Lower lobe of right lung (tissue), 2 donors: ENCODE measurements at regions not wholly inside any gene's neighbourhood (a gene's known extent, or its start where the extent isn't known, plus 50 kb on each side); places are given as distances from the start of the nearest gene placed in this dataset.

Experiments
- ATAC-seq, 2 donors: fragments of 200-7000 bp; cut with Tn5 transposase; one replicate each; pipeline ENCODE4 v1.9.1; 2020 to 2022; ENCODE audit warnings: mild to moderate bottlenecking in 2 of 2, moderate library complexity in 2 of 2
- DNase-seq: peaks from one replicate; pipeline ENCODE4 v3.0.0-alpha.2; 2020
- H3K27ac ChIP-seq: fragments of 200-600 bp; one replicate; pipeline ENCODE4 v1.8.0; 2022
- H3K27me3 ChIP-seq: fragments of 200-600 bp; one replicate; pipeline ENCODE4 v1.8.0; 2022; ENCODE audit warnings: low read depth
- H3K36me3 ChIP-seq: fragments of 200-600 bp; one replicate; pipeline ENCODE4 v1.8.0; 2022; ENCODE audit warnings: mild to moderate bottlenecking
- H3K4me1 ChIP-seq: fragments of 200-600 bp; one replicate; pipeline ENCODE4 v1.8.0; 2022
- H3K4me3 ChIP-seq: fragments of 200-600 bp; one replicate; pipeline ENCODE4 v1.8.0; 2022; ENCODE audit warnings: mild to moderate bottlenecking
- H3K9me3 ChIP-seq: fragments of 200-600 bp; one replicate; pipeline ENCODE4 v1.8.0; 2022
- CTCF ChIP-seq: fragments of 200-600 bp; IDR thresholded peaks from one replicate; pipeline ENCODE4 v1.8.0; 2022; ENCODE audit warnings: antibody characterized with exemption, mild to moderate bottlenecking
- intact Hi-C: fragments of 100-400 bp; cut with DNase I; formaldehyde crosslinking; loops from one replicate; pipeline ENCODE4 v1.11.0; 2022
- donor health status: DM: no; HTN: yes; CAD: no; lungs with severe emphysema.

- TF ChIP-seq CTCF: no peak
Observed at GRCh38 chr4:20318001-20318908, 66.5 kb downstream of the SLIT2 start.

GRCh38 chr4:20318909-20319277, 67.2 kb downstream of the SLIT2 start:
- Histone ChIP-seq H3K4me1 (no peaks in the 10 kb centered on the region), H3K4me3 (no peak overlapping the region), H3K36me3 (no peaks in the 10 kb centered on the region), H3K27me3 (no peaks in the 10 kb centered on the region), H3K27ac (no peak overlapping the region), H3K9me3 (no peaks in the 10 kb centered on the region)
- DNase-seq: no peak
- no peak for TF ChIP-seq CTCF
- no peak for ATAC-seq
- intact Hi-C loops: no loop called here

More at GRCh38 chr4:20318001-20318908, 66.5 kb downstream of the SLIT2 start:
- Histone ChIP-seq H3K4me1 (no peaks in the 10 kb centered on the region), H3K9me3 (no peaks in the 10 kb centered on the region), H3K27ac (no peak overlapping the region), H3K4me3 (no peak overlapping the region), H3K36me3 (no peaks in the 10 kb centered on the region), H3K27me3 (no peaks in the 10 kb centered on the region)
- ATAC-seq (no peak), DNase-seq (no peak)
- intact Hi-C loops: no loop called here

DNA sequence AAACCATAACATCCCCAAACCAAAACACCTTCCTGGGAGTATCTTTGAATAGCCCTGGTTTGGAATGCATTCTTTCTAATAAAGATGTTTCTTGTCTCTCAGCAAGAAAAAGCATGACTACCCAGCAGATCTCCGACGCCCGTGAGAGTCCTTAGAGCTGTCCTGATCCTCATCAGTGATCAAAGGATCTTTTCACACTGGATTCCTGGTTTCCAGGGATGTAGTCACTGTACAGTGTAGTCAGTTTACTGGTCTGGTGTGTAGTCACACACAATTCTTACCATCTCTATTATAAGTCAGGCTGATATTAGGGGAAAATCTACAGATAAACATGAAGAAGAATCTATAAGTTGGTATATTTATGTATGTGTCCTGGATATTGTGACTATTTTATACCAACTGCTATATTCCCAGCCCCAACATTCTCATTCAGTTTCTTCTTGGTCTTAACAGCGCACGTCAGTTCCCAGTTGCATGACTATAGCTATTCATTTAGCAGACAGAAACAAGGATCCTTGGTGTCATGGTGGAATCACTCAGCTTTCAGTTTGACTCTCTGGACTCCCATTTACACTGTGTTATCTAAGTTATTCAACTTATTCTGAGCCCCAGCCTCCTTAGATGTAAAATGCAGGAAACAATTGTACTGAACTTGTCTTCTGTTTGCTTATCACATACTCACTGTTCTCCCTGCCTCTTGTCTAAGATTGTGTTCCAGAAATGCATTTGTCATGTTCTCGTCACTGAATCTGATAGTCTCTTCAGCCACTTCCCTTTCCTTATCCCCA, 68.3 kb downstream of the SLIT2 start:
- no peak for DNase-seq
- no peaks in the 10 kb centered on the region for H3K27me3 ChIP-seq
- no peak overlapping the region for H3K4me3 ChIP-seq
- intact Hi-C loops: no loop called here
- H3K4me1 ChIP-seq: no peaks in the 10 kb centered on the region
- H3K27ac ChIP-seq: no peak overlapping the region
- H3K36me3 ChIP-seq: no peaks in the 10 kb centered on the region
- no peaks in the 10 kb centered on the region for H3K9me3 ChIP-seq
- no peak for ATAC-seq
- TF ChIP-seq CTCF: no peak

- no peak for DNase-seq
- Histone ChIP-seq H3K27me3 (no peaks in the 10 kb centered on the region), H3K36me3 (no peaks in the 10 kb centered on the region), H3K4me3 (no peak overlapping the region), H3K27ac (no peak overlapping the region), H3K4me1 (no peaks in the 10 kb centered on the region), H3K9me3 (no peaks in the 10 kb centered on the region)
- ATAC-seq: no peak
- intact Hi-C loops: no loop called here
- no peak for TF ChIP-seq CTCF
Observed at GRCh38 chr4:20323991-20324390, 72.3 kb downstream of the SLIT2 start.

DNA sequence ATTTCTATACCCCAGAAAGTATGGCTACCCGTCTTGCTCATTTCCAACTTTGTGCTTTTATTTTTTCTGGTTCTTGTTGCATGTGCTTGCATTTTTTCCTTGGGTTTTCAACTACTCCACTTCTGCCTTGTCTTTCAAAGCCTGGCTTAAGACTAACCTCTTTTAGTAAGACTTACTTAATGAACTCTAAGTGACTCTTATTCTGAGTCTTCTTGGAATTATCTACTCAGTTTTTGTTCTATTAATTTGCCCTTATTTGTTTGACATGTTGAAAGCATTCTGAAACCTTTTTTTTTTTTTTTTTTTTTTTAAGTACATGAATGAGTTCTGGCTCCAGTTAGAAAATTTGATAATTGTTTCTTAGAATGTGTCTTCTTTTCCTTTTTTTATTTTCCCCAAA, 74.8 kb downstream of the SLIT2 start:
- Histone ChIP-seq H3K27me3 (no peaks in the 10 kb centered on the region), H3K36me3 (no peaks in the 10 kb centered on the region), H3K4me3 (no peak overlapping the region), H3K27ac (no peak overlapping the region), H3K4me1 (no peaks in the 10 kb centered on the region), H3K9me3 (no peaks in the 10 kb centered on the region)
- intact Hi-C loops: no loop called here
- no peak for TF ChIP-seq CTCF
- no peak for DNase-seq
- no peak for ATAC-seq
